Panc1 (cell line): ENCODE measurements at regions not wholly inside any gene's neighbourhood (a gene's known extent, or its start where the extent isn't known, plus 50 kb on each side); places are given as distances from the start of the nearest gene placed in this dataset.

Source experiments
- POLR2AphosphoS5 ChIP-seq: IDR thresholded peaks from 2 replicates; pipeline ENCODE4 v1.6.1; 2012; ENCODE audit warnings: mild to moderate bottlenecking, low read depth, low read length, moderate library complexity
- SIN3A ChIP-seq: IDR thresholded peaks from 2 replicates; pipeline ENCODE4 v1.6.1; 2012; ENCODE audit warnings: low read depth, mild to moderate bottlenecking, low read length, moderate library complexity, borderline replicate concordance; ENCODE audit not compliant: insufficient read depth
- TCF7L2 ChIP-seq: IDR thresholded peaks from 2 replicates; pipeline ENCODE4 v1.6.1; 2011; ENCODE audit warnings: mild to moderate bottlenecking, low read depth, low read length, inconsistent platforms
- TF ChIP-seq, protein P1 (sequence below): fragments of 450-650 bp; IDR thresholded peaks from 2 replicates; pipeline ENCODE4 v1.5.1; 2017; ENCODE audit warnings: mild to moderate bottlenecking
- TF ChIP-seq, protein P2 (sequence below), 2 experiments: IDR thresholded peaks; 2 replicates each; pipeline ENCODE4 v1.6.1; 2011 to 2012; ENCODE audit warnings: low read depth in 2 of 2, control low read depth in 1 of 2, low read length in 1 of 2, mild to moderate bottlenecking in 1 of 2, moderate library complexity in 1 of 2; ENCODE audit not compliant: insufficient read depth in 1 of 2

DNA sequence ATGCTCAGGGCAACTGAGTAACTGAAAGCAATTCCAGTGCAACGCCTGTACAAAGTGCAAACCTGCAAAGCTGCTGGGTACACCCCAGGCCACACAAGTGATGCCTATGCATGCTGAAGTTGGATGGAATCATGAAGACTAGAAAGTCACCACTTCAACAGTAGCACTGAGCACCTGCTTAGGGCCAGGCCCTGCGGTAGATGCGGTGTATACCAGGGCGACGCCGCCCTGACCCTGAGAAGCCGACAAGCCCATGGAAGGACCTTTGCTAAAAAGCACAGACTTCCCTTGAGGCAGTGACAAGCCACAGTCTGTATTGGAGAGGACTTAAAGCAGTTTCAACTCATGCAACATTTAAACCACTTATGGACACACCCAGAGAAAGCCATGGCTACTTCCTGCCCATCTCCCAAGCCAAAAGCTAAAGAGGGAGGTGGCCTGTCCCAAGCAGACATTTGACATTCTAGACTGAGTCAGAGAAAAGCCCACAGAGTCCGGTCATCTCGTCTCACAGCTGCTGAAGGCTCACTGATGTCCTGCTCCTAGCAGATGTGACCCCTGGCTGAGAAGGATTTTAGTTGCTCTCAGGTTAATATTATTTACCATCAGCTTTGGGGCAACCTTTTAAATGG, 843.9 kb upstream of the TMEM132C start:
- TF ChIP-seq, protein P1, sequence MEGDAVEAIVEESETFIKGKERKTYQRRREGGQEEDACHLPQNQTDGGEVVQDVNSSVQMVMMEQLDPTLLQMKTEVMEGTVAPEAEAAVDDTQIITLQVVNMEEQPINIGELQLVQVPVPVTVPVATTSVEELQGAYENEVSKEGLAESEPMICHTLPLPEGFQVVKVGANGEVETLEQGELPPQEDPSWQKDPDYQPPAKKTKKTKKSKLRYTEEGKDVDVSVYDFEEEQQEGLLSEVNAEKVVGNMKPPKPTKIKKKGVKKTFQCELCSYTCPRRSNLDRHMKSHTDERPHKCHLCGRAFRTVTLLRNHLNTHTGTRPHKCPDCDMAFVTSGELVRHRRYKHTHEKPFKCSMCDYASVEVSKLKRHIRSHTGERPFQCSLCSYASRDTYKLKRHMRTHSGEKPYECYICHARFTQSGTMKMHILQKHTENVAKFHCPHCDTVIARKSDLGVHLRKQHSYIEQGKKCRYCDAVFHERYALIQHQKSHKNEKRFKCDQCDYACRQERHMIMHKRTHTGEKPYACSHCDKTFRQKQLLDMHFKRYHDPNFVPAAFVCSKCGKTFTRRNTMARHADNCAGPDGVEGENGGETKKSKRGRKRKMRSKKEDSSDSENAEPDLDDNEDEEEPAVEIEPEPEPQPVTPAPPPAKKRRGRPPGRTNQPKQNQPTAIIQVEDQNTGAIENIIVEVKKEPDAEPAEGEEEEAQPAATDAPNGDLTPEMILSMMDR = no peak
- no peak for TF ChIP-seq POLR2AphosphoS5
- no peak for TF ChIP-seq SIN3A
- TF ChIP-seq, protein P2, sequence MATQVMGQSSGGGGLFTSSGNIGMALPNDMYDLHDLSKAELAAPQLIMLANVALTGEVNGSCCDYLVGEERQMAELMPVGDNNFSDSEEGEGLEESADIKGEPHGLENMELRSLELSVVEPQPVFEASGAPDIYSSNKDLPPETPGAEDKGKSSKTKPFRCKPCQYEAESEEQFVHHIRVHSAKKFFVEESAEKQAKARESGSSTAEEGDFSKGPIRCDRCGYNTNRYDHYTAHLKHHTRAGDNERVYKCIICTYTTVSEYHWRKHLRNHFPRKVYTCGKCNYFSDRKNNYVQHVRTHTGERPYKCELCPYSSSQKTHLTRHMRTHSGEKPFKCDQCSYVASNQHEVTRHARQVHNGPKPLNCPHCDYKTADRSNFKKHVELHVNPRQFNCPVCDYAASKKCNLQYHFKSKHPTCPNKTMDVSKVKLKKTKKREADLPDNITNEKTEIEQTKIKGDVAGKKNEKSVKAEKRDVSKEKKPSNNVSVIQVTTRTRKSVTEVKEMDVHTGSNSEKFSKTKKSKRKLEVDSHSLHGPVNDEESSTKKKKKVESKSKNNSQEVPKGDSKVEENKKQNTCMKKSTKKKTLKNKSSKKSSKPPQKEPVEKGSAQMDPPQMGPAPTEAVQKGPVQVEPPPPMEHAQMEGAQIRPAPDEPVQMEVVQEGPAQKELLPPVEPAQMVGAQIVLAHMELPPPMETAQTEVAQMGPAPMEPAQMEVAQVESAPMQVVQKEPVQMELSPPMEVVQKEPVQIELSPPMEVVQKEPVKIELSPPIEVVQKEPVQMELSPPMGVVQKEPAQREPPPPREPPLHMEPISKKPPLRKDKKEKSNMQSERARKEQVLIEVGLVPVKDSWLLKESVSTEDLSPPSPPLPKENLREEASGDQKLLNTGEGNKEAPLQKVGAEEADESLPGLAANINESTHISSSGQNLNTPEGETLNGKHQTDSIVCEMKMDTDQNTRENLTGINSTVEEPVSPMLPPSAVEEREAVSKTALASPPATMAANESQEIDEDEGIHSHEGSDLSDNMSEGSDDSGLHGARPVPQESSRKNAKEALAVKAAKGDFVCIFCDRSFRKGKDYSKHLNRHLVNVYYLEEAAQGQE (IDR thresholded peaks at IDR 0.05; ENCODE audit: insufficient read depth in 1 of 2, low read depth in 2 of 2, low read length in 1 of 2) = no peak
- no peak for TF ChIP-seq TCF7L2
